Neural progenitor cell (in vitro differentiated cells): ENCODE measurements at regions not wholly inside any gene's neighbourhood (a gene's known extent, or its start where the extent isn't known, plus 50 kb on each side); places are given as distances from the start of the nearest gene placed in this dataset.

Source experiments
- CTCF ChIP-seq: fragments of 200-600 bp; sonication (generic); IDR thresholded peaks from 2 replicates; pipeline ENCODE4 v1.5.1; 2017; ENCODE audit warnings: antibody characterized with exemption, mild to moderate bottlenecking
- EZH2 ChIP-seq: fragments of 200-600 bp; sonication (generic); IDR thresholded peaks from 2 replicates; pipeline ENCODE4 v1.6.1; 2017; ENCODE audit warnings: antibody characterized with exemption, mild to moderate bottlenecking, moderate library complexity
- EZH2phosphoT487 ChIP-seq: fragments of 200-600 bp; sonication (generic); IDR thresholded peaks from 2 replicates; pipeline ENCODE4 v1.6.1; 2017; ENCODE audit warnings: antibody characterized with exemption

DNA sequence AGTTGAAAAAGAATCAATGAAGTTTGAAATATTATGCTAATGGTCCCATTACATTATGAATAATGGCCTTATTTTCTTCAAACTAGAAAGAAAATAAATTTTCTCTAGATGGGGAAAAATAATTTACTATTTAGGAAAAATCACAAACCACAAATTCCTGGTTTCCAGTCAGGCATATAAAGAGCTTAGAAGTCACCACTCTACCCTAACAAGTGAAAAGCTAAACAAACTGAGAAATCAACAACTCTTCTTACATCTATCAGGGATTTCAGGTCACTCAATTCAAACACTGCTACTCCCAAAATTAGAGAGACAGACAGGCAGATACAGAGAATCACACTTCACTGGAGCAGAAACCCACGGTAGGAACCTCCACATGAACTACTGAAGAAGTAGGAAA is 82.1 kb upstream of the LRRC7 start:
- TF ChIP-seq CTCF (no peak), EZH2 (no peak), EZH2phosphoT487 (no peak)
